ENCODE measurements at regions not wholly inside any gene's neighbourhood (a gene's known extent, or its start where the extent isn't known, plus 50 kb on each side); places are given as distances from the start of the nearest gene placed in this dataset.

- no peak for DNase-seq (ENCODE audit: low read depth in 2 of 3, low spot score in 1 of 3)
Observed at GRCh38 chr15:79656151-79657000, 224.2 kb downstream of the MINAR1 start.

- no peak for DNase-seq (ENCODE audit: low read depth in 2 of 3, low spot score in 1 of 3)
Observed at GRCh38 chr15:79657722-79658121, 225.6 kb downstream of the MINAR1 start.

- DNase-seq (ENCODE audit: low read depth in 2 of 3, low spot score in 1 of 3), result no peak
Observed at GRCh38 chr15:79659691-79660090, 227.6 kb downstream of the MINAR1 start.

- DNase-seq (ENCODE audit: low read depth in 2 of 3, low spot score in 1 of 3), result no peak
Observed at GRCh38 chr15:79661411-79661810, 229.3 kb downstream of the MINAR1 start.

- peak in 1 of 3 donors; percentile 14 for DNase-seq (ENCODE audit: low read depth in 2 of 3, low spot score in 1 of 3)
Observed at GRCh38 chr15:79673416-79674123, 223.2 kb downstream of the MTHFS start.

- DNase-seq (ENCODE audit: low read depth in 2 of 3, low spot score in 1 of 3), result no peak
Observed at GRCh38 chr15:79674124-79674465, 222.7 kb downstream of the MTHFS start.

- no peak for DNase-seq (ENCODE audit: low read depth in 2 of 3, low spot score in 1 of 3)
Observed at GRCh38 chr15:79675982-79676381, 220.8 kb downstream of the MTHFS start.

GRCh38 chr15:79676621-79677020 is 220.2 kb downstream of the MTHFS start:
- no peak for DNase-seq (ENCODE audit: low read depth in 2 of 3, low spot score in 1 of 3)

GRCh38 chr15:79677241-79677640 is 219.6 kb downstream of the MTHFS start:
- DNase-seq (ENCODE audit: low read depth in 2 of 3, low spot score in 1 of 3), result no peak

- DNase-seq (ENCODE audit: low read depth in 2 of 3, low spot score in 1 of 3), result no peak
Observed at GRCh38 chr15:79678032-79678701, 218.6 kb downstream of the MTHFS start.

- no peak for DNase-seq (ENCODE audit: low read depth in 2 of 3, low spot score in 1 of 3)
Observed at GRCh38 chr15:79680720-79681119, 216.1 kb downstream of the MTHFS start.

- no peak for DNase-seq (ENCODE audit: low read depth in 2 of 3, low spot score in 1 of 3)
Observed at GRCh38 chr15:79682285-79682684, 214.5 kb downstream of the MTHFS start.

- no peak for DNase-seq (ENCODE audit: low read depth in 2 of 3, low spot score in 1 of 3)
Observed at GRCh38 chr15:79682851-79683288, 213.9 kb downstream of the MTHFS start.

- DNase-seq (ENCODE audit: low read depth in 2 of 3, low spot score in 1 of 3), result no peak
Observed at GRCh38 chr15:79689030-79689429, 207.8 kb downstream of the MTHFS start.

- DNase-seq (ENCODE audit: low read depth in 2 of 3, low spot score in 1 of 3), result no peak
Observed at GRCh38 chr15:79700951-79701480, 195.8 kb downstream of the MTHFS start.

- no peak for DNase-seq (ENCODE audit: low read depth in 2 of 3, low spot score in 1 of 3)
Observed at GRCh38 chr15:79702621-79703020, 194.2 kb downstream of the MTHFS start.

GRCh38 chr15:79721256-79721655 is 175.6 kb downstream of the MTHFS start:
- no peak for DNase-seq (ENCODE audit: low read depth in 2 of 3, low spot score in 1 of 3)

- no peak for DNase-seq (ENCODE audit: low read depth in 2 of 3, low spot score in 1 of 3)
Observed at GRCh38 chr15:79724312-79724711, 172.5 kb downstream of the MTHFS start.

GRCh38 chr15:79724804-79725203 is 172.0 kb downstream of the MTHFS start:
- no peak for DNase-seq (ENCODE audit: low read depth in 2 of 3, low spot score in 1 of 3)

GRCh38 chr15:79728867-79729266 is 167.9 kb downstream of the MTHFS start:
- DNase-seq (ENCODE audit: low read depth in 2 of 3, low spot score in 1 of 3), result no peak

GRCh38 chr15:79736435-79737000 is 160.3 kb downstream of the MTHFS start:
- no peak for DNase-seq (ENCODE audit: low read depth in 2 of 3, low spot score in 1 of 3)
